Calu3 (cell line): ENCODE measurements at regions not wholly inside any gene's neighbourhood (a gene's known extent, or its start where the extent isn't known, plus 50 kb on each side); places are given as distances from the start of the nearest gene placed in this dataset.

Source experiments
- BruUV-seq: library from RNA; stranded (reverse); fragments of 400-500 nt; replicated peaks from 2 replicates; lab custom pipeline; 2021; lab: Mats Ljungman, UMichigan
- CTCF ChIA-PET: fragments of 300-600 bp; sonication (Branson Sonifier 250); formaldehyde crosslinking; loops from one replicate; lab custom pipeline; 2022; ENCODE audit warnings: antibody characterized with exemption; lab: Charles Lee
- DNase-seq: peaks from one replicate; pipeline ENCODE4 v3.0.0; 2022
- H3K27ac Mint-ChIP-seq: one replicate; pipeline ENCODE4 v1.8.0; 2022; ENCODE audit warnings: mixed read lengths; ENCODE audit not compliant: unreplicated experiment
- H3K27me3 Mint-ChIP-seq: one replicate; pipeline ENCODE4 v1.8.0; 2022; ENCODE audit warnings: mixed read lengths; ENCODE audit not compliant: unreplicated experiment
- H3K36me3 Mint-ChIP-seq: one replicate; pipeline ENCODE4 v1.8.0; 2022; ENCODE audit warnings: mild to moderate bottlenecking, moderate library complexity, mixed read lengths; ENCODE audit not compliant: insufficient read depth, unreplicated experiment
- H3K4me1 Mint-ChIP-seq: one replicate; pipeline ENCODE4 v1.8.0; 2022; ENCODE audit warnings: mild to moderate bottlenecking, low read depth, mixed read lengths; ENCODE audit not compliant: unreplicated experiment
- H3K4me3 Mint-ChIP-seq: one replicate; pipeline ENCODE4 v1.8.0; 2022; ENCODE audit warnings: mild to moderate bottlenecking, low read depth, moderate library complexity, mixed read lengths; ENCODE audit not compliant: unreplicated experiment
- H3K9me3 Mint-ChIP-seq: one replicate; pipeline ENCODE4 v1.8.0; 2022; ENCODE audit warnings: low read depth, mixed read lengths; ENCODE audit not compliant: unreplicated experiment
- CTCF ChIP-seq: fragments of 200-600 bp; IDR thresholded peaks from one replicate; pipeline ENCODE4 v1.8.0; 2022; ENCODE audit warnings: antibody characterized with exemption; ENCODE audit not compliant: unreplicated experiment
- intact Hi-C: fragments of 100-400 bp; cut with micrococcal nuclease; formaldehyde crosslinking; loops from one replicate; pipeline ENCODE4 v1.10.0; 2022; ENCODE audit not compliant: unreplicated experiment

- BruUV-seq: no TSS peak
- no peak for DNase-seq
- Mint-ChIP-seq H3K4me1 (no peaks in the 10 kb centered on the region), H3K36me3 (no peaks in the 10 kb centered on the region), H3K4me3 (no peak overlapping the region), H3K9me3 (no peaks in the 10 kb centered on the region), H3K27me3 (peaks cover 72% of the 10 kb centered on the region), H3K27ac (no peak overlapping the region)
- CTCF ChIA-PET: no interaction called here
- intact Hi-C loops: loop anchor here (10.0 kb wide), 3 partner anchors 184 to 654 kb away; partner anchors contain the start of gene IGSF21
- no peak for TF ChIP-seq CTCF
These were observed 165.9 kb downstream of the ACTL8 start for GRCh38 chr1:17920881-17921640.

GRCh38 chr1:17922833-17923232 lies 167.7 kb downstream of the ACTL8 start:
- no TSS peak for BruUV-seq
- H3K36me3 Mint-ChIP-seq: no peaks in the 10 kb centered on the region
- DNase-seq: peak; percentile 31
- no peak overlapping the region for H3K27ac Mint-ChIP-seq
- H3K27me3 Mint-ChIP-seq: peaks cover 69% of the 10 kb centered on the region
- intact Hi-C loops: loop anchor here (10.0 kb wide), 3 partner anchors 182 to 652 kb away; partner anchors contain the start of gene IGSF21
- CTCF ChIA-PET: interaction anchor here (0.6 to 0.7 kb wide), 3 partner anchors 125 to 653 kb away, joined by 3 read pairs; no protein-coding TSS in a partner anchor
- peak; percentile 14 for TF ChIP-seq CTCF
- H3K9me3 Mint-ChIP-seq: no peaks in the 10 kb centered on the region
- no peak overlapping the region for H3K4me3 Mint-ChIP-seq
- no peaks in the 10 kb centered on the region for H3K4me1 Mint-ChIP-seq

- no TSS peak for BruUV-seq
- no peak overlapping the region for H3K4me3 Mint-ChIP-seq
- H3K4me1 Mint-ChIP-seq: no peaks in the 10 kb centered on the region
- H3K27ac Mint-ChIP-seq: no peak overlapping the region
- intact Hi-C loops: loop anchor here (10.0 kb wide), 3 partner anchors 181 to 651 kb away; partner anchors contain the start of gene IGSF21
- no peak for DNase-seq
- peaks cover 69% of the 10 kb centered on the region for H3K27me3 Mint-ChIP-seq
- no peak for TF ChIP-seq CTCF
- CTCF ChIA-PET: interaction anchor here (0.6 kb wide), 1 partner anchor 652 kb away, joined by 3 read pairs; no protein-coding TSS in a partner anchor
- no peaks in the 10 kb centered on the region for H3K36me3 Mint-ChIP-seq
- no peaks in the 10 kb centered on the region for H3K9me3 Mint-ChIP-seq
These were observed 168.5 kb downstream of the ACTL8 start for GRCh38 chr1:17923666-17924065.

GRCh38 chr1:17924578-17924977 lies 169.4 kb downstream of the ACTL8 start:
- DNase-seq: no peak
- Mint-ChIP-seq H3K9me3 (no peaks in the 10 kb centered on the region), H3K4me3 (no peak overlapping the region), H3K4me1 (no peaks in the 10 kb centered on the region), H3K27ac (no peak overlapping the region), H3K27me3 (peaks cover 78% of the 10 kb centered on the region), H3K36me3 (no peaks in the 10 kb centered on the region)
- CTCF ChIA-PET: interaction anchor here (0.5 kb wide), 1 partner anchor 124 kb away, joined by 4 read pairs; no protein-coding TSS in a partner anchor
- no TSS peak for BruUV-seq
- no peak for TF ChIP-seq CTCF
- intact Hi-C loops: loop anchor here (10.0 kb wide), 3 partner anchors 180 to 650 kb away; partner anchors contain the start of gene IGSF21
